ENCODE measurements at regions not wholly inside any gene's neighbourhood (a gene's known extent, or its start where the extent isn't known, plus 50 kb on each side); places are given as distances from the start of the nearest gene placed in this dataset.

- POLR2A ChIA-PET = no interaction called here
- no peak for TF ChIP-seq EZH2phosphoT487 (IDR thresholded peaks at IDR 0.05; ENCODE audit: borderline replicate concordance, low read depth, low read length)
- TF ChIP-seq CTCF (conservative IDR thresholded peaks at IDR 0.05; ENCODE audit: low read length) = no peak
These were observed 65.1 kb upstream of the TRIB2 start for GRCh38 chr2:12651641-12652040.

GRCh38 chr2:12652723-12653122 is 64.0 kb upstream of the TRIB2 start:
- no peak for DNase-seq (ENCODE audit: low spot score)
- Histone ChIP-seq H3K4me1 (ENCODE audit: insufficient read depth, low read length, poor library complexity, severe bottlenecking) (no peaks in the 10 kb centered on the region), H3K9me2 (ENCODE audit: insufficient read depth, low read length) (no peaks in the 10 kb centered on the region), H2AFZ (ENCODE audit: low read length) (no peak overlapping the region), H3K9me3 (ENCODE audit: low read length) (no peaks in the 10 kb centered on the region), H3K79me2 (ENCODE audit: insufficient read depth, low read depth, low read length) (no peaks in the 10 kb centered on the region), H3K36me3 (ENCODE audit: insufficient read depth, low read length) (no peaks in the 10 kb centered on the region), H4K20me1 (ENCODE audit: insufficient read depth, low read length) (no peaks in the 10 kb centered on the region), H3K4me2 (ENCODE audit: low read length) (no peak overlapping the region), H3K27ac (ENCODE audit: low read depth, low read length, poor library complexity, severe bottlenecking) (no peak overlapping the region), H3K4me3 (ENCODE audit: low read depth, low read length, poor library complexity, severe bottlenecking) (no peak overlapping the region)
- intact Hi-C loops (cut with micrococcal nuclease; ENCODE audit: unreplicated experiment) = no loop called here
- TF ChIP-seq EZH2phosphoT487 (IDR thresholded peaks at IDR 0.05; ENCODE audit: borderline replicate concordance, low read depth, low read length) (no peak), CTCF (conservative IDR thresholded peaks at IDR 0.05; ENCODE audit: low read length) (no peak)
- no TSS peak for BruUV-seq (replicated peaks)
- CTCF ChIA-PET (ENCODE audit: unreplicated experiment) = no interaction called here
- POLR2A ChIA-PET = interaction anchor here (1.8 kb wide), 1 partner anchor 39 kb away, joined by 9 read pairs; no protein-coding TSS in a partner anchor

More at GRCh38 chr2:12651641-12652040, 65.1 kb upstream of the TRIB2 start:
- no peak for DNase-seq (ENCODE audit: low spot score)
- no peak overlapping the region for H3K27ac ChIP-seq (ENCODE audit: low read depth, low read length, poor library complexity, severe bottlenecking)
- intact Hi-C loops (cut with micrococcal nuclease; ENCODE audit: unreplicated experiment) = no loop called here
- H3K4me1 ChIP-seq (ENCODE audit: insufficient read depth, low read length, poor library complexity, severe bottlenecking) = no peaks in the 10 kb centered on the region
- BruUV-seq (replicated peaks) = no TSS peak
- CTCF ChIA-PET (ENCODE audit: unreplicated experiment) = no interaction called here
- no peak overlapping the region for H2AFZ ChIP-seq (ENCODE audit: low read length)
- H3K4me3 ChIP-seq (ENCODE audit: low read depth, low read length, poor library complexity, severe bottlenecking) = no peak overlapping the region
- no peaks in the 10 kb centered on the region for H3K79me2 ChIP-seq (ENCODE audit: insufficient read depth, low read depth, low read length)
- H3K9me2 ChIP-seq (ENCODE audit: insufficient read depth, low read length) = no peaks in the 10 kb centered on the region
- H3K4me2 ChIP-seq (ENCODE audit: low read length) = no peak overlapping the region
- H3K9me3 ChIP-seq (ENCODE audit: low read length) = no peaks in the 10 kb centered on the region
- no peaks in the 10 kb centered on the region for H3K36me3 ChIP-seq (ENCODE audit: insufficient read depth, low read length)
- no peaks in the 10 kb centered on the region for H4K20me1 ChIP-seq (ENCODE audit: insufficient read depth, low read length)

- no peaks in the 10 kb centered on the region for H3K9me2 ChIP-seq (ENCODE audit: insufficient read depth, low read length)
- BruUV-seq (replicated peaks) = no TSS peak
- no peak overlapping the region for H3K4me2 ChIP-seq (ENCODE audit: low read length)
- TF ChIP-seq CTCF (conservative IDR thresholded peaks at IDR 0.05; ENCODE audit: low read length) = no peak
- TF ChIP-seq EZH2phosphoT487 (IDR thresholded peaks at IDR 0.05; ENCODE audit: borderline replicate concordance, low read depth, low read length) = no peak
- DNase-seq (ENCODE audit: low spot score) = no peak
- no peaks in the 10 kb centered on the region for H4K20me1 ChIP-seq (ENCODE audit: insufficient read depth, low read length)
- H3K9me3 ChIP-seq (ENCODE audit: low read length) = no peaks in the 10 kb centered on the region
- ChIA-PET POLR2A (interaction anchor here (1.2 to 1.3 kb wide), 2 partner anchors 11 to 18 kb away, joined by 3 read pairs; no protein-coding TSS in a partner anchor), CTCF (ENCODE audit: unreplicated experiment) (no interaction called here)
- H3K4me3 ChIP-seq (ENCODE audit: low read depth, low read length, poor library complexity, severe bottlenecking) = no peak overlapping the region
- no peak overlapping the region for H2AFZ ChIP-seq (ENCODE audit: low read length)
- no peaks in the 10 kb centered on the region for H3K4me1 ChIP-seq (ENCODE audit: insufficient read depth, low read length, poor library complexity, severe bottlenecking)
- no peak overlapping the region for H3K27ac ChIP-seq (ENCODE audit: low read depth, low read length, poor library complexity, severe bottlenecking)
- H3K36me3 ChIP-seq (ENCODE audit: insufficient read depth, low read length) = no peaks in the 10 kb centered on the region
- intact Hi-C loops (cut with micrococcal nuclease; ENCODE audit: unreplicated experiment) = no loop called here
- no peaks in the 10 kb centered on the region for H3K79me2 ChIP-seq (ENCODE audit: insufficient read depth, low read depth, low read length)
These were observed 59.2 kb upstream of the TRIB2 start for GRCh38 chr2:12657560-12657959.
